LoVo (cell line): ENCODE measurements at regions not wholly inside any gene's neighbourhood (a gene's known extent, or its start where the extent isn't known, plus 50 kb on each side); places are given as distances from the start of the nearest gene placed in this dataset.

Experiments used
- DNase-seq: peaks from one replicate; pipeline ENCODE4 v3.0.0-alpha.2; 2016; ENCODE audit warnings: low spot score

DNA sequence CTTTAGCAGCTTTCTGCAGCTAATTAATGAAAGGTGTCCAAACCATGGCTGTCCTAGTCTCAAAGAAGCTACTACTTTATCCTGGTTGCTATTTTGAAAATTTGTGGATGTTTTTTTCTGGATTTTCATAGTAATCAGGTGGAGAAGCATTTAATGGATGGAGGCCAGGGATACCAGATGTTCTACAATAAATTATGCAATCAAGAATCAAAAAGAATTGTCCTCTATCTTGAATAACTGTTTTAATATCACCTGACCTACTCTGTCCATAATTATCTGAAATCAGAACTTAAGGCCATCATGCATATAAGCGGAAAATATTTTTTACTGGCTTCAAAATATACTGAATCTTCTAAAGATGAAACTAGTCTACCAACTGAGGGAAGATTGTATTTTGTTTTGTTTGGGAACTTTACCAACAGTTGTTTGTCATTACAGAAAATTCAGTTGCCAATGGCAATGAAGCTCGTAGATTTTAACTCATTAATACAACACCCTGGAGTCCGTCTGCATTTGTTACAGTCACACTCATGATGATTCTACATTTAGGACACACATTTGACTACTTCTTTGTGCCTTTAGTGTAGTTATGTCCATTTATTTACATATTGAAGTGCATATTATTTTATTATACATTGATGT, 762.3 kb upstream of the GRM7 start:
- no peak for DNase-seq

DNA sequence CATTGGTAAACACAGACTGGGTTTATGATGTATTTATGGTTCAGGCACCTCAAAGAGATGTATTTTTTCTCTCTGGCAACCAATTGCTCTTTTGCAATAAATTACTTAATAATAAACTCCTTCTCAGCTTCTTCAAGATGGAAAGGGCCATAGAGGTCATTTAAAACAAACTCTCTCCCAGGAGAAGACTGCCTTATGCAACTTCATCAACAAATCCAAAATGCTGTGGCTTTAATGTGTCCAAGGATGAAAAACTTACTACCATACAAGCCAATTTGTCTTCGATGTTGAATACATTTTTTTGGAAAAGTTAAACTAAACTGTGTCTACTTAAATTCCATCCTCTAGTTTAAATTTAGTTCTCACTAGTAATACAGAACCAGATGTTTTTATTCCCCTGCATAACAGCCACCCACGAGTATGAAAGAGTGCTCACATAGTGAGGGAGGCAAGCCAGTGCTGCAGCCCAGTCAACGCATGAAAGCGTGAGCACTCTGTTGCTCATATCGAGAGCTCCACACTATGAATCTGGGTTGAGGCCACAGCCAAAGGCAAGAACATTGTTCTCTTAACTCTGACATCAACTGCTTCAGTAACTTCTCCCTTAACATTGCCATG, 761.3 kb upstream of the GRM7 start:
- DNase-seq = no peak

DNA sequence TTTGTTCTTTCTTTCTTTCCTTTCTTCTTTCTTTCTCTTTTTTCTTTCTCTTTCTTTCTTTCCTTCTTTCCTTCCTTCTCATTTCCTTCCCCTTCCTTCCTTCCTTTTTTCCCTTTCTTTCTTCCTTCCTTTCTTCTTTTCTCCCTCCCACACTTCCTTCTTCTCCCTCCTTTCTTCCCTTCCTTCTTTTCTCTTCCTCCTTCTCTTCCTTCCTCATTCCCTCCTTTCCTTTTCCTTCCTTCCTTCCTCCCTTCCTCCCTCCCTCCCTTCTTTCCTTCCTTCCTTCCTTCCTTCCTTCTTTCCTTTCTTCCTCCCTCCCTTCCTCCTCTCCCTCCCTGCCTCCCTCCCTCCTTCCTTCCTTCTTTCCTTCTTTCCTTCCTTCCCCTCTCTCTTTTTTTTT, 755.7 kb upstream of the GRM7 start:
- no peak for DNase-seq

DNA sequence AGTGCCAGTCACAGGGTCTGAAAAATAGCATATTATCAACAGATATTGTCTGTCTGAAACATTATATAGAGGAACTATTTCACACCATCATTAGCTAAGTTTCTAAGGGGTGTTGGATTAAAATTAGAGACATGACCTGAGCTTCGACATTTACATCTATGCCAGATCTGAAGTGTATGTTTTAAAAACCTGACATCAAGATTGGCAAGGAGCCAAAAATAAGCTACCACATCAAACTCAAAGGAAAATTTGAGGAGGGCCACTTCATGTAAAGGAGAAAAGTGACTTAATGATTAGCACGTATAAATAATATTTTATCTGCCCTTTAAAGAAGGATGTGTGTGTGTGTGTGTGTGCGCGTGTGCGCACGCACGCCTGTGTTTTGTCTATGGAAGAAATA, 752.0 kb upstream of the GRM7 start:
- DNase-seq = no peak

DNA sequence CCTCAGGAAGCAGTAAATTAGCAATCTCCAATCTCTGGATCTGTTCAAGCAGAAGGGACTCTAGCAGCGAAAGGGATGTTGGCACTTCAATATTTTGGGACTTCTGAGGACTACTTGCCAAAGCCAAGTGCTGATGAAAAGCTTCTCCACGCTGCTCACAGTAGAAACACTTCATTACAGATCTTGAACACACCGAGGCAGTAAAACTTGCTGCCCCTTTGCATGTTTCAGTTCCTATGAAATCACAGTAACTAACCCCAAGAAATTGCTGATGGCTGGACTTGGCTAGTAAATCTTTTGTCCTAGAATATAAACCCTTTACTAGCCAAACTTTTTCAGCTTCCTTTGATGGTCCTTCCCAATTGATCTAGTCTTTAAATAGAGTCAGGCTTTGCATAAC, 750.5 kb upstream of the GRM7 start:
- DNase-seq = no peak

DNA sequence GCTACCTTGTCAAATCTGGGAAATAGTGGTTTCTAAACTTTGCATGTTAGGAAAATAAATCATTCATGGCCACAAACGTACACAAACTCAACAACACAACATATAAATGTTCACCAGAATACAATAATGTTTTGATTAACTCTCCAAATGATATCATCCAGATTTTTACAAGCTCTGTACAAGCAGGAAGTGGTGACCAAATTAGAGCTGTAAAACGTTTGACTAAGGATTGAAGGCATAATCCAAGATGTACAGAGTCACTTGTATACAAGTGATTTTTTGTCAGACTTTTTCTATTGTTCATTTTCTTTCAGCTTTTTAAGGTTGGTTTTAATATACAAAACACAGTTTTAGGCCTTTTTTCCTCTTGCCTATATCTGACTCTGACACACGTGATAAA, 748.4 kb upstream of the GRM7 start:
- DNase-seq = no peak

DNA sequence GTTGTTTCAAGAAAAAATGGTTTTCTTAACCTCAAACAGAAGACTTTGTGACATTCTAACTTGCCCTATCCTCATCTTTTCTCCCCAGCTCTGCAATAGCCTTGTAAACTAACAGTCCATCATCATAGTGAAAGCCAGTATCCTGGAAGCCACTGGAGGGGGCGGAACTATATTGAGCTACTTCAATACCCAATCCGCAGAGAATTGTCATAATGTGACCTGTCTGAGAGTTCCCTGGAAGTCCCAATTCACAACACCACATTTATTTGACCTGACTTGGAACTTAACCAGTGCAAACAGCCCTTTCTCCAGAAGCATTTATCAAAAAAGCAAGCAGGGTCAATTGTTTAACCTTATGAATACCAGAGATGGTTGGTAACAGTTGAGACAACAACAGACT, 747.6 kb upstream of the GRM7 start:
- DNase-seq = no peak

DNA sequence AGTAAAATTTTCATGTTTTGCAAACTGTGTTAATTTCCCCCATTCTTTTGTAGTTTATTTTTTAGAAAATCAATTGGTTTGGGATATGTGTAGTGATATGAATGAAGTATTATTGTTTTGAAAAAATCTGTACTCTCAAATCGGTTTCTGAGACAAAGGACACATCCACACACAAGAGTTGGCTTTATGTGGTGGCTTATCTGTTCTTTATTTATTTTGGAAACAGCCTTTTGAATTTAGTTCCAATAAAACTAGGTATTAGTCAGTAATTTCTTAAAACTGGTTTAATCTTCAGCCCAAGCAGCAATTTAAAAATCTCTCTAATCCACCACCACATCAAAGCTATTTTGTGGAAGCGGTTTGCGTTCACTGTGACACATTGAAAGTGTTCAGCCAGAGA, 741.5 kb upstream of the GRM7 start:
- no peak for DNase-seq

DNA sequence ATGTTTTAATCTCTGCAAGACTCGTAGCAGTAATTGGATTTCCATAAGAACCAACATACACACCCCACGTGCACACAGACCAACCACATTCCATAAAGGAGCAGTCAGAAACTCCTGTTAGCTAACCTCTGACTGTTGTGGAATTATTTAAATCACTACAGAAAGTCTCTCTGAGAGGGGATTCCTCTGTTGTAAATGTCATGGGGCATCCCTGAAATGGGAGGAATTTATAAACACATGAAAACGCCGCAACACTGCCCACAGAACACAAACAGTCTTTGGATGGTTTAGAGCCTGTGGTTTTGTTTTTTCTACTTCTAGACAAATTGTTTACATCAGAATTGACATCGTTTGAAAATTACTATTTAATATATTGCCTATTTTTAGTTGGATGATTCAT, 740.1 kb upstream of the GRM7 start:
- no peak for DNase-seq

DNA sequence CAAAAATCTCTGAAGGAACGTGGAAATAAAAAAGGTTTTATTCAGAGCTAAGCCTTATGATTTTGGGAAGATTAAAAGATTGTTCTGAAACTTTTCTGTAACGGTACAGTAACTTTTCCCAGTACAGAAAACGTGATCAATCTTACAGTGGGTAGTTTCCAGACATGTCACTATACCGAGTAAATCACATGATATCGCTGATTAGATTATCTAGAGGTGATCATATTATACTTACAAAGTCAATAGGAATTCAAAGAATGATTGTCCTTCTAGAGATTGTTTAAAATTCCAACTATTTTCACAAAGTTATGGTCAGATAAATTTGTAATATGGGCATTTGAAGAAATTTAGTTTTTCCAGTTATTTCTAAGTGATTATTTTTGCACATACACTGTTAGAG, 736.0 kb upstream of the GRM7 start:
- DNase-seq = no peak

DNA sequence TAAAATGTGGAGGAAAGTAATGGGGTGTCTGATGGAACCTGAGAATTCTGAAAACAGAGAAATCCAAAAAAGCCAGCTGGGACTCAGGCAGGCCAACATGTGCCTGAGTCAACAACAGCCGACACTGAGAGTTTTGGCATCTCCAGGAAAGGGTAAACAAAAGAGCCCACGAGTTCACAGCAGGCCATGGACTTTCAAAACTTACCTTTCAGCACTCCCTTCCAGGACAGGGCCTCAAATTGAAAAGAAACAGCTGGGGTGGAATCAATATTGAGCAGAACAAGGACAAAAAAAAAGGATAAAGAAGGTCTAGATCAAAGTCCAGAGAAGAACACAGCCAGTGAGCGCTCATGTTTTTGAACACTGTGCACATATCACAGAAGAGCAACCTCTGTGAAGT, 735.4 kb upstream of the GRM7 start:
- DNase-seq = no peak

DNA sequence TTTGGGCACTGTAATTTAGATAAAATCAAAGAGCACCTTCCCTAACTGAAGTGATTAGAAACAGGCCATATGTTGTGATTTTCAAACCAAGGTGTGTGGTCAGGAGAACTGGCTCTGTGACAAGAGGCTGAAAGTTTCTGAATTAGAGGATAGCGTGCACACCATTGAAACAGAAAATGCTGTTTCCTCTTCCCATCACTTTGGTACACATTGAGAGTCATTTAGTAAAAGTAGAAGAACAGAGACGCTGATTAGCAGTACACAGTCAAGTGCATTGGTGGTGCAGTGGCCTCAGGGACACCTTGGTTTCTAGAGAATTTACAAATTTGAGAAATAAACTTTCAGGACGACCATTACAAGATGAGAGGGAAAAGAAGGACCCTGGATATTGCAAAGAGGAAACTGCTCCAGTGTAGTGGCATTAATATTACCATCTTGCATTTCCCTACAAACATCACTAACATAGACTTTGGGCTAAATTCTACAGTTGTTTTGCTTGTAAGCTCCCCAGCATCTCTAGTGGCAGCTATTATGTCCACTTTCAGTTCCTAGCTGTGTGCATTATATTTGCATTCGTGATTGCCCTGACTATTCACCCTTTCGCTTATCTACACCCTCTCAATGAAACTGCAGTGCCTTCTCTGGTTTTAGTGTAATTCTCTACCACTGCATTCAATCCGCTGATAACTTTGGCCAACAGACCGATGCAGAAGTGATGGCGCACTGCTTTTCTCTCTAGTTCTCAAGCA, 728.1 kb upstream of the GRM7 start:
- DNase-seq = no peak

DNA sequence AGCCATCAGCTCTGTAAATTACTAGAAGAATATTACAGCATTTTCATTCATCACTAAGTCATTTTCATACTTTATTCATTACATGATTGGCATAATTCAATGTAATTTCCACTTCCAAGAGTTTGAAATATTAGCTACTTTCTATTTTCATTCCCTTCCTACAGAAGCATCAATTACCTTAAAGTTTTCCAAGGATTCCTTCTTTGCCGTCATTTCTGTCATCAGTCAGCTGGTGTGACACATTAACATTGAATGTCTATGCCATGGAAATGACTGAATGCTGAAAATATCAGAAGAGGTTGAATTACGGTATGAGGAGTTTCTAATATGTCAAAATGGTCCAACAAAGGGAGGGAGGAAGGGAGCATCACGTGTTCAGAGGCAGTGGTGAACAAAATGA, 718.2 kb upstream of the GRM7 start:
- no peak for DNase-seq

DNA sequence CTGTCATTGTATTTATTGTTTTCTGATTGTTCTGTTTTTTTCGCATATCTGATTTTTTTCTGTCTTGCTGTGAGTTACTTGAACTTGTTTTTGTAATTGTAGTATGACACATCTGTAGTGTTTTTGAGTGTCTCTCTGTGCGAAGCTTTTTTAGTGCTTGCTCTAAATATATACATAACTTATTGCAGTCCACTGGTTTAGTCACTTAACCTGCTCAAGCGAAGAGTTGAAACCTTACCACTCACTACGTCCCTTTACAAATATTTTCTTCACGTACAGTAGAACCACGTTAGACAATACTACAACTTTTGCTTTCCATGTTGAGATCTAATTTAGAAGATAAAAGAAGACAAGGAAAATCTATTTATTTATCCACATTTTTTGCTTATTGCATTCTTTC, 713.0 kb upstream of the GRM7 start:
- DNase-seq = no peak

DNA sequence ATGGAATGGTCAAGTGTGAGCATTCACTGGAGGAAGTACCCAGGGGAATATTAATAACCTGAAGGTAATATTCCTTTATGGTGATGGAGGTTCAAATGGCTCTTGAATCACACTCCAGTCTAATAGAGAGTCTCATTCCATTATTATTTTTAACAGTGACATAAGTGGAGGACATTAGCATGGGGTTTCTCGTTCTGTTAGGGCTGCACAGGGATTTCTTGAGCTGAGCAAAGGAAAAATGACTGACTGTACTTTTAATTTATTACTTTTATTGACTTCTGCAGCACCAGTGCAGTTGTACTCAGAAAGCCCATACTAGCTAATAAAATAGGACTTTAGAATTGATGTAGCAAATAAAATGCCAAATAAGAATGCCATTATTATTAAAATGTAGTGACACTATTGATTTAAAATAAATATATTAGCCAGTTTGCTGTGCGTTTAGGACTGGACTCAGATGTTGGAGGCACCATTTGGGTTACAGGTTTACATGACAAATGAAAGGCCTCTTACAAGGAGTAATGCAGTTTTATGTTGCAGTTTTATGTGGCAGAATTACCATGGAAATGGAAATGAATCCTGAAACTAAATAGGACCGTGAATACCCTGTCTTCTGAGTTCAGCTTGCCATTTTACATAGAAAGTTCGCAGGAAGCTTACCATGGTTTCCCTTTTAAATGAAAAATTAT, 705.1 kb upstream of the GRM7 start:
- no peak for DNase-seq

DNA sequence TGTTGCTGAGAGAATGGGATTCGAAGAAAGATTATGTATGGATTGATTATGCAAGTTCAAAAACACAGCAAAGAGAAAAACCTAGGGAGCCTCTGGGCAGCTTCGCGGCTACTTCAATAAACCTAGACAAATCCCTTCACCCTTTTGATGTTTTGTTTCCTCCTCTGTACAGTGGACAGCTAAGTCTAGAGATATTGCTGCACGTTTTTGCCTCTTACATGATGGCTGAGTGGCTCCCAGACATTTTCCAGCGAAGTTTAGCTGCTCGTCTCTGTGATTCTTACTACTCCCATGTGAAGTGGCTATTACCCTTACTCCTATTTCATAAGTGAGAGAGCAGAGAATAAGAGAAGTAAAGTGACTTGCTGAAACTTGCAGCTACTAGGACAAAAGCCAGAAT, 695.0 kb upstream of the GRM7 start:
- DNase-seq = no peak

DNA sequence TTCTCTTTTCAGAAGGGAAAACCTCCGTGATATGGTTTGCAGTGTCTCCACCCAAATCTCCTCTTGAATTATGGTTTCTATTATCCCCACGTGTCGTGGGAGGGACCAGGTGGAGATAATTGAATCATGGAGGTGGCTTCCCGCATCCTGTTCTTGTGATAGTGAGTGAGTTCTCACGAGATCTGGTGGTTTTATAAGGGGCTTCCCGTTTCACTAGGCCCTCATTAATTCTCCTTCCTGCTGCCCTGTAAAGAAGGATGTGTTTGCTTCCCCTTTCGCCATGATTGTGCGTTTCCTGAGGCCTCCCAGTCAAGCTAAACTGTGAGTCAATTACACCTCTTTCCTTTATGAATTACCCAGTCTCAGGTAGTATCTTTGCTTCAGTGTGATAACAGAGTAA, 692.7 kb upstream of the GRM7 start:
- no peak for DNase-seq

DNA sequence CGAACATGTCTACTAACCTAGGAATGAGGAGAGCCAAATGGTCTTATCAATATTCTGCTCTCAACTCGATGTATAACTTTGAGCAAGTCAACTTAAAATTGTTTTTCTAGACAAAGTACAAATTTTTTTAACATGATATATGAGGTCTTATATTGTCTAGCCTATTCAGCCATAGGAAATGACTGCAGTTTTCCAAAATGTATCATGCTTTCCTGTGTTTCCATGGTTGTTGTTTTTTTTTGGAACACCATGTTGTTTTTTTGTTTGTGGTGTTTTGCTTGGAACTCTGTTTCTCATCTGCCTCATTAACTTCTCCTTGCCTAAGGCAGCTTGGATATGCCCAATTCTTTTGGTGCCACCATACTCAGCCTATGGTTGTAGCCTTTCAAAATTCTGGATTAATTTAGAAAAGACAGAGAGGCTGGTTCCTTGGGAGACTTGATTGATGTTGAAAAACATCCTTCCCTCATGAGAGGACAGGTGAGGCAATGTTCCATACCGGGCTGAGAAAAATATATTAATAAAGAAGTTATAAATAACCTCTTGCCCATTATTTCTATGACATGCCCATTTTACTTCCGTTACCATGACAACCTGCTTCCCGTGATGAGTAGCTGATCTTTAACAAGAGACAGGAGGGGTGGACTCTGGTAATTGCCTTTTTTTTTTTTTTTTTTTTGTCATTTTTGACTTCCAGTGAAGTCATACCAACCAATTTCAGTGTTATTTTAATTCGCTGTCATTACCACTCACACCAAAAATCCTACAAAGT, 687.9 kb upstream of the GRM7 start:
- no peak for DNase-seq

DNA sequence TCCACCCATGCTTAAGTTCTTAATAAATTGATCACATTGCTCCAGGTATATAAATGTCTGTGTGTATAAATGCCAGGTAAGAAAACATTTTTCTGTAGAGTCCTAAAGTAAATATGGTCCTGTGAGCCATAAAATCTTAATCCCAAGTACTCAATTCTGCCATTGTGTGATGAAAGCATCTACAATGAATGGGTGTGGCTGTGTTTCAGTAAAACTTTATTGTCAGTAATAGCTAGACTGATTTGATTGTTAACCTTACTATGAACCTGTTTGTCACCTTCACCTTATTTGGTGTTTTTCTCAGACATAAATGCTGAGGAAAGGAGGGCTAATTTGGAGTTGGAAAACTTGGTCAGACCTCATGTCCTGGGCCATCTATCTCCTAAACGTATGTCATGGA, 683.5 kb upstream of the GRM7 start:
- DNase-seq = no peak

DNA sequence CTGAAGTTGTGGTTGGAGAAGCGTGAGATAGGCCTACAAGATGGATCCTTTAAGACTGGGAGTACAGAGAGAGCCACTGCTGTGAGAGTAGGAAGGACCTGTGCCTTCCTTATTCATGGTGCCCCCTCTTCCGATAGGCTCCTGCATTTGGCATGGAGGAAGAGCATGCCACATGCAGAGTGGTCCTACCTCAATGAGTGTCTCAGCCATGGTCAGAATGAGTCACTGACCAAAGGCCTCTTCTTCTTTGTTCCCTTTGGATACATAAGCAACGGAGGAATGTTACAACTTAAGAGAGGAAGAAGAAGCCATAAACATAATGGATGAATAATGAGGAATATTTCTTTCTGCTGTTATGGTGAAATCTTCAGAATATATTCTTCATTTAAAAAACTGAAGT, 681.2 kb upstream of the GRM7 start:
- DNase-seq = no peak

DNA sequence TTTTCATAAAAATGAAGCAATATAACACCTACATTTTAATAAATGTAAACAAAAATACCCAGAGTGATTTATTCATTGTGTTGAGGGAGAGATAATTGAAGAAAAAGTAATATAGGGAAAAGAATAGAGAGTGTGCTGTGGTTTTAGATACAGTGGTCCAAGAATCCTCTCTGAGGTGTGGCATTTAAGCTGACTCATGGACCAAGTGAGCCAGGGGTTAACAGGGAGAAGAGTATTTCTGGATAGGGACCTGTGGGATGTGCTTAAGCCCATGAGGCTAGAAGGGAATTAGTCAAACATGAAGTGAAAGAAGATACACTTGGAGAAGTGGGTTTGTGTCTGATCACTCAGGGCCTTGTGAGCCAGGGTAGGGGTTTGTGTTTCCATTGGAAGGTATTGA, 680.7 kb upstream of the GRM7 start:
- no peak for DNase-seq

DNA sequence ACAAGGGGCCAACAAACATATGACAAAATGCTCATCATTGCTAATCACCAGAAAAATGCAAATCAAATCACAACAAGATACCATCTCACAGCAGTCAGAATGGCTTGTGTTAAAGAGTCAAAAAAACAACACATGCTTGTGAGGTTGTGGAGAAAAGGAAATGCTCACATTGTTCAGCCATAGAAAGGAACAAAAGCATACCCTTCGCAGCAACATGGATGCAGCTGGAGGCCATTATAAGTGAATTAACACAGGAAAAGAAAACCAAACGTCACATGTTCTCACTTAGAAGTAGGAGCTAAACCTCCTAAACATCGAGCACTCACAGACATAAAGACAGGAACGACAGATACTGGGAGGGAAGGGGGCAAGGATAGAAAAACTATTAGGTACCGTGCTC, 678.4 kb upstream of the GRM7 start:
- DNase-seq = no peak
